Gastrocnemius medialis (tissue), 4 donors: ENCODE measurements at regions not wholly inside any gene's neighbourhood (a gene's known extent, or its start where the extent isn't known, plus 50 kb on each side); places are given as distances from the start of the nearest gene placed in this dataset.

ENCODE experiments used
- ATAC-seq, 2 donors: fragments of 150-250 bp; one replicate each; pipeline ENCODE4 v1.9.1; 2016
- DNase-seq, 2 donors: peaks; one replicate each; pipeline ENCODE4 v3.0.0-alpha.2; 2019
- H3K27ac ChIP-seq, 4 donors: fragments of 200-600 bp; sonication (generic); 1 replicate in 1 of 4; 2 replicates in 3 of 4; pipeline ENCODE4 v1.5.1; 2016 to 2018; ENCODE audit warnings: mild to moderate bottlenecking in 2 of 4, moderate library complexity in 1 of 4
- H3K27me3 ChIP-seq, 3 donors: fragments of 200-600 bp; sonication (generic) in 2 of 3; 1 replicate in 1 of 3; 2 replicates in 2 of 3; pipeline versions ENCODE4 v1.5.1 to v1.6.0; 2016 to 2019; ENCODE audit warnings: mild to moderate bottlenecking in 1 of 3, moderate library complexity in 1 of 3
- H3K36me3 ChIP-seq, 2 donors: fragments of 200-600 bp; sonication (generic) in 1 of 2; one replicate each; pipeline ENCODE4 v1.5.1; 2017 to 2018
- H3K4me1 ChIP-seq, 2 donors: fragments of 200-600 bp; sonication (generic) in 1 of 2; one replicate each; pipeline ENCODE4 v1.5.1; 2016 to 2017; ENCODE audit warnings: mild to moderate bottlenecking in 2 of 2
- H3K4me3 ChIP-seq, 4 donors: fragments of 200-600 bp; sonication (generic) in 3 of 4; 1 replicate in 1 of 4; 2 replicates in 3 of 4; pipeline ENCODE4 v1.5.1; 2016 to 2019; ENCODE audit warnings: mild to moderate bottlenecking in 2 of 4
- H3K9me3 ChIP-seq, 3 donors: fragments of 200-600 bp; sonication (generic) in 2 of 3; 1 replicate in 1 of 3; 2 replicates in 2 of 3; pipeline ENCODE4 v1.5.1; 2016 to 2019
- POLR2A ChIP-seq, 2 donors: fragments of 450-650 bp; IDR thresholded peaks; one replicate each; pipeline ENCODE4 v1.6.1; 2017; ENCODE audit warnings: antibody characterized with exemption in 2 of 2, mild to moderate bottlenecking in 2 of 2, moderate library complexity in 2 of 2
- in situ Hi-C, 4 donors: fragments of 200-750 bp; cut with MboI; loops; one replicate each; pipeline versions ENCODE4 v1.15.0 to v1.8.0; 2017; ENCODE audit warnings: low sequenced_read_pairs in 4 of 4
- intact Hi-C: fragments of 100-400 bp; cut with DNase I; formaldehyde crosslinking; loops from one replicate; pipeline ENCODE4 v1.15.1; 2023; ENCODE audit warnings: low total_unique reads
- TF ChIP-seq, protein P1 (sequence below), 5 experiments: fragments of 450-650 bp in 3 of 5; fragments of 200-600 bp in 2 of 5; sonication (generic) in 2 of 5; IDR thresholded peaks in 4 of 5; conservative IDR thresholded peaks in 1 of 5; 1 replicate in 4 of 5; 2 replicates in 1 of 5; pipeline ENCODE4 v1.5.1; 2016 to 2019; ENCODE audit warnings: antibody characterized with exemption in 5 of 5, mild to moderate bottlenecking in 3 of 5, moderate library complexity in 3 of 5

DNA sequence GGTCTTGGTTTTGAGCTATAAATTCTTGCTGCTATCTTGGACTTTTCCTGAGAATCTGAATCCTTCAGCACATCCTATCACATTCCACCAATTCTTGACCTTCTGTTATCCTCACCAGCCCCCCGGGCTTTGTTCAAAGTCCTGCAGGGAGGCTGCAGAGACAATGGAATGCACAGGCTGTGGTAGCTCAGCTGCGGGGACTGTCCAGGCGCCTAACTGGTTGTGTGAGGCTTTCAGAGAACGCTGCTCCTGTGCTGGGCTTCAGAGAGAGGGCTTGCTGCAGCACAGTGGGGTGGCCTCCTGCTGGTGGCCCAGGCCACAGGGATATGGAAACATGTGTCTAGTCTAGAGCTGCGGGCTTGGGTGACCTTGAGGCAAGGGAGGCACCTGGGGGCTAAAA, 196.3 kb upstream of the GATB start:
- Histone ChIP-seq H3K4me1 (peaks cover 4 to 10% of the 10 kb centered on the region in 2 donors), H3K9me3 (no peaks in the 10 kb centered on the region), H3K27me3 (no peaks in the 10 kb centered on the region), H3K27ac (no peak overlapping the region), H3K4me3 (no peak overlapping the region), H3K36me3 (no peaks in the 10 kb centered on the region)
- ATAC-seq (no peak), DNase-seq (no peak)
- intact Hi-C loops: no loop called here
- no peak for TF ChIP-seq POLR2A (IDR thresholded peaks at IDR 0.05)
- TF ChIP-seq, protein P1, sequence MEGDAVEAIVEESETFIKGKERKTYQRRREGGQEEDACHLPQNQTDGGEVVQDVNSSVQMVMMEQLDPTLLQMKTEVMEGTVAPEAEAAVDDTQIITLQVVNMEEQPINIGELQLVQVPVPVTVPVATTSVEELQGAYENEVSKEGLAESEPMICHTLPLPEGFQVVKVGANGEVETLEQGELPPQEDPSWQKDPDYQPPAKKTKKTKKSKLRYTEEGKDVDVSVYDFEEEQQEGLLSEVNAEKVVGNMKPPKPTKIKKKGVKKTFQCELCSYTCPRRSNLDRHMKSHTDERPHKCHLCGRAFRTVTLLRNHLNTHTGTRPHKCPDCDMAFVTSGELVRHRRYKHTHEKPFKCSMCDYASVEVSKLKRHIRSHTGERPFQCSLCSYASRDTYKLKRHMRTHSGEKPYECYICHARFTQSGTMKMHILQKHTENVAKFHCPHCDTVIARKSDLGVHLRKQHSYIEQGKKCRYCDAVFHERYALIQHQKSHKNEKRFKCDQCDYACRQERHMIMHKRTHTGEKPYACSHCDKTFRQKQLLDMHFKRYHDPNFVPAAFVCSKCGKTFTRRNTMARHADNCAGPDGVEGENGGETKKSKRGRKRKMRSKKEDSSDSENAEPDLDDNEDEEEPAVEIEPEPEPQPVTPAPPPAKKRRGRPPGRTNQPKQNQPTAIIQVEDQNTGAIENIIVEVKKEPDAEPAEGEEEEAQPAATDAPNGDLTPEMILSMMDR (IDR thresholded peaks at IDR 0.05 in 4 of 5, conservative IDR thresholded peaks at IDR 0.05 in 1 of 5): no peak
- in situ Hi-C loops: no loop called here

DNA sequence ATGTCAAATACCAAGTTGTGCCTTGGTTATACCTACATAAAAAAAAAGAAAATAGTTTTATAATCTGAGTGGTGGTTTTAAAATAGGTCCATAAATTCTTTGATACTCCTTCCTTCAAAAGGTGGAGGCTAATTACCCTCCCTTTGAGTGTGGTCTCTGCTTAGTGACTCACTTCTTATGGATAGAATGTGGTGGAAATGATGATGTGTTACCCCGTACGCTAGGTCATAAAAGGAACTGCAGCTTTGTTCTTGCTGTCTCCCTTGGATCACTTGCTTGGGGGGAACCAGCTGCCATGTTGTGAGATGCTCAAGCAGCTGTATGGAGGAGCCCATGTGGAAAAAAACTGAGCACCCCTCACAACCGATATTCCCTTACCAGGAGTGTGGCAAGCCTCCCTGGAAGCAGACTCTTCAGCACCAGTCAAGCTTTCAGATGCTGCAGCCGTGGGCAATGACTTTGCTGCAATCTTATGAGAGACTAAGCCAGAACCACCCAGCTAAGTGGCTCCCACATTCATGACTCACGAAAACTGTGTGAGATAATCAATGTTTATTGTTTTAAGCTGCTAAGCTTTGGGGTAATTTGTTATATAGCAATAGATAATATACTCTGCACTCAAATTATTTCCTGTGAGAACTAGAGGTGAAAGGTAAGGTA, 195.0 kb upstream of the GATB start:
- TF ChIP-seq, protein P1 (IDR thresholded peaks at IDR 0.05 in 4 of 5, conservative IDR thresholded peaks at IDR 0.05 in 1 of 5): no peak
- no peak for TF ChIP-seq POLR2A (IDR thresholded peaks at IDR 0.05)
- in situ Hi-C loops (no loop called here), intact Hi-C loops (no loop called here)
- Histone ChIP-seq H3K4me3 (no peak overlapping the region), H3K4me1 (peaks cover 9 to 16% of the 10 kb centered on the region in 2 donors), H3K27me3 (no peaks in the 10 kb centered on the region), H3K27ac (no peak overlapping the region), H3K36me3 (no peaks in the 10 kb centered on the region), H3K9me3 (no peaks in the 10 kb centered on the region)
- no peak for DNase-seq
- no peak for ATAC-seq

DNA sequence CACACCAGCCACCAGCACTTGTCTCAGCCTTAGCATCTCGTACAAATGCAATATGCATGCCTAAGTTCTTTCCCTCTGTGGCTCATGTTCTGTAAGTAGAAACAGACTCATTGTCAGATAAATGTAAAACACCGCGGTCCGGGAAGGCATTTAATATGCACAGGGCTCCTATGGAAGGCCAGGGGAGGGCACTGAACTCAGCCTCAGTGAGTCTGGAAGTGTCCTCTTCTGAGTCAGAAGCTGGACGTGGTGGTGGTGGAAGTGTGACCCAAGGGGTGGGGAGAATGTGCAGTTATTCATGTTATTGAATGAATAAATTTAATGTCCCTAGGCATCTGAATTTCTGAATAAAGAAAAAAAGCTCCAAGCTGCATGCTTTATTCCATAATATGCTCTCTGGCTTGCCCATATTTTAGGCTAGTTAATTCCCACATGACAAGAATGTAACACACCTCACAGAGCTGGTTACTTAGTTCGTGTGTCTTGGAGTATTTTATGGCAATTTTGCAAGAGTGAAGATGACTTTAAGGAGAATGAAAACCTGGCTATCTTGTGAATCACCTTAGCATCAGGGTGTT, 193.1 kb upstream of the GATB start:
- Histone ChIP-seq H3K27ac (no peak overlapping the region), H3K9me3 (no peaks in the 10 kb centered on the region), H3K4me1 (peaks cover 9 to 19% of the 10 kb centered on the region in 2 donors), H3K36me3 (no peaks in the 10 kb centered on the region), H3K4me3 (no peak overlapping the region), H3K27me3 (no peaks in the 10 kb centered on the region)
- DNase-seq: no peak
- intact Hi-C loops (no loop called here), in situ Hi-C loops (no loop called here)
- ATAC-seq: no peak
- no peak for TF ChIP-seq POLR2A (IDR thresholded peaks at IDR 0.05)
- TF ChIP-seq, protein P1 (IDR thresholded peaks at IDR 0.05 in 4 of 5, conservative IDR thresholded peaks at IDR 0.05 in 1 of 5): no peak

DNA sequence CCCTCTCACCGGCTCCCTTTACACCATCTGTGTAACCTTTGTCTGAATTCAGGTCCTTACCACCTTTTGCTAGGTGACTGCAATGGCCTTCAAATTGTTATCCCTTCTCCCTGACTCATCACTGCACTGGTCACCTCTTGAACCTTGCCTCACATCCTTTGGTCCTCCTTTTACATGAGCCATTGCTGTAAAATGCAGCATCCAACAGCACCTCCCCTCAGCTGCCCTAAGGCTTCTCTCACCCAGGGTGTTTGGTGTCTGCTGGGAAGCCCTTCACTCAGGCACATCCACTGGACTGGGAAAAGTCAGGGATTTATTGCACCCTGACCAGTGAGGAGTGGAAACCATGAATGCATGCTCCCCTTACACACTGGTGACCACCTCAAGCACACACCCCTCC, 192.5 kb upstream of the GATB start:
- TF ChIP-seq, protein P1 (IDR thresholded peaks at IDR 0.05 in 4 of 5, conservative IDR thresholded peaks at IDR 0.05 in 1 of 5): no peak
- no peak for TF ChIP-seq POLR2A (IDR thresholded peaks at IDR 0.05)
- H3K4me3 ChIP-seq: no peak overlapping the region
- H3K27ac ChIP-seq: no peak overlapping the region
- in situ Hi-C loops: no loop called here
- no peaks in the 10 kb centered on the region for H3K9me3 ChIP-seq
- intact Hi-C loops: no loop called here
- no peak for ATAC-seq
- peaks cover 9 to 19% of the 10 kb centered on the region in 2 donors for H3K4me1 ChIP-seq
- H3K27me3 ChIP-seq: no peaks in the 10 kb centered on the region
- H3K36me3 ChIP-seq: no peaks in the 10 kb centered on the region
- DNase-seq: no peak
